ENCODE measurements at regions not wholly inside any gene's neighbourhood (a gene's known extent, or its start where the extent isn't known, plus 50 kb on each side); places are given as distances from the start of the nearest gene placed in this dataset.
"Not testable (repeated sequence)": the region's sequence is repeated elsewhere in the genome, so short reads cannot be mapped to it uniquely, and the experiment has no call there.

GRCh38 chr10:30196559-30196958, 137.2 kb upstream of the JCAD start:
- not testable (repeated sequence) for TF ChIP-seq EZH2 (IDR thresholded peaks at IDR 0.05; ENCODE audit: borderline replicate concordance, low read length)
- TF ChIP-seq, protein P1, sequence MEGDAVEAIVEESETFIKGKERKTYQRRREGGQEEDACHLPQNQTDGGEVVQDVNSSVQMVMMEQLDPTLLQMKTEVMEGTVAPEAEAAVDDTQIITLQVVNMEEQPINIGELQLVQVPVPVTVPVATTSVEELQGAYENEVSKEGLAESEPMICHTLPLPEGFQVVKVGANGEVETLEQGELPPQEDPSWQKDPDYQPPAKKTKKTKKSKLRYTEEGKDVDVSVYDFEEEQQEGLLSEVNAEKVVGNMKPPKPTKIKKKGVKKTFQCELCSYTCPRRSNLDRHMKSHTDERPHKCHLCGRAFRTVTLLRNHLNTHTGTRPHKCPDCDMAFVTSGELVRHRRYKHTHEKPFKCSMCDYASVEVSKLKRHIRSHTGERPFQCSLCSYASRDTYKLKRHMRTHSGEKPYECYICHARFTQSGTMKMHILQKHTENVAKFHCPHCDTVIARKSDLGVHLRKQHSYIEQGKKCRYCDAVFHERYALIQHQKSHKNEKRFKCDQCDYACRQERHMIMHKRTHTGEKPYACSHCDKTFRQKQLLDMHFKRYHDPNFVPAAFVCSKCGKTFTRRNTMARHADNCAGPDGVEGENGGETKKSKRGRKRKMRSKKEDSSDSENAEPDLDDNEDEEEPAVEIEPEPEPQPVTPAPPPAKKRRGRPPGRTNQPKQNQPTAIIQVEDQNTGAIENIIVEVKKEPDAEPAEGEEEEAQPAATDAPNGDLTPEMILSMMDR (conservative IDR thresholded peaks at IDR 0.05 in 1 of 2, IDR thresholded peaks at IDR 0.05 in 1 of 2; ENCODE audit: extremely low read depth in 1 of 2, insufficient read depth in 1 of 2, low read depth in 1 of 2, low read length in 2 of 2): not testable (repeated sequence)

Measured in mammary epithelial cell (primary cell).